Skeletal muscle satellite cell (primary cell): ENCODE measurements at regions not wholly inside any gene's neighbourhood (a gene's known extent, or its start where the extent isn't known, plus 50 kb on each side); places are given as distances from the start of the nearest gene placed in this dataset.
"Not testable (repeated sequence)": the region's sequence is repeated elsewhere in the genome, so short reads cannot be mapped to it uniquely, and the experiment has no call there.

Experiments
- H3K27me3 ChIP-seq: 2 replicates; pipeline ENCODE4 v1.7.0; 2013; ENCODE audit warnings: low read length; ENCODE audit not compliant: control insufficient read depth, insufficient read depth
- H3K36me3 ChIP-seq: 2 replicates; pipeline ENCODE4 v1.7.0; 2013; ENCODE audit warnings: mild to moderate bottlenecking, control low read depth, low read length; ENCODE audit not compliant: insufficient read depth
- H3K4me1 ChIP-seq: 2 replicates; pipeline ENCODE4 v1.7.0; 2013; ENCODE audit warnings: low read length; ENCODE audit not compliant: control insufficient read depth, insufficient read depth
- H3K4me2 ChIP-seq: 2 replicates; pipeline ENCODE4 v1.7.0; 2013; ENCODE audit warnings: mild to moderate bottlenecking, low read length
- H3K4me3 ChIP-seq: 2 replicates; pipeline ENCODE4 v1.7.0; 2013; ENCODE audit warnings: low read length
- H3K9ac ChIP-seq: 2 replicates; pipeline ENCODE4 v1.7.0; 2013; ENCODE audit warnings: mild to moderate bottlenecking, low read depth, low read length, moderate library complexity
- H3K9me3 ChIP-seq: replicated peaks from 2 replicates; pipeline ENCODE4 v1.7.0; 2013; ENCODE audit warnings: mild to moderate bottlenecking, control low read depth, low read length

DNA sequence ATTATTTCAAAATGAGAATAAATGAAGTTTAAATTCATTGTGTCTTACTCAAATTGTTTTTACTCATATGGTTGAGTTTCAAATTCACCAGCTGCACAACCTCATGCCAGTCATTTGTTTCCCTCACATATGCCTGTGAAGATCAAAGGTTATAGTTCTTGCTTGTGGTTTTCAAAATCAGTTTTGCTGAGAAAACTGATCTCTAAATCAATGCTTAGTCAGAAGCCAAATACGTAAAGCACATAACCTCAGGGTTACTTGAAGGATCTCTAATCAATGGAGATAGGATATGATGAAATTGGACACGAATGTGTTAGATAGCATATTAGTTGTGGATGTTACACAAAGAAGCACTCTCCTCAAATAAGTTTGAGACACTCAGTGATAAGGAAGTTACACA is 400.7 kb downstream of the CHL1 start:
- H3K4me3 ChIP-seq, H3K9me3 ChIP-seq, H3K9ac ChIP-seq, H3K36me3 ChIP-seq, H3K27me3 ChIP-seq, H3K4me2 ChIP-seq, H3K4me1 ChIP-seq: not testable (repeated sequence)

DNA sequence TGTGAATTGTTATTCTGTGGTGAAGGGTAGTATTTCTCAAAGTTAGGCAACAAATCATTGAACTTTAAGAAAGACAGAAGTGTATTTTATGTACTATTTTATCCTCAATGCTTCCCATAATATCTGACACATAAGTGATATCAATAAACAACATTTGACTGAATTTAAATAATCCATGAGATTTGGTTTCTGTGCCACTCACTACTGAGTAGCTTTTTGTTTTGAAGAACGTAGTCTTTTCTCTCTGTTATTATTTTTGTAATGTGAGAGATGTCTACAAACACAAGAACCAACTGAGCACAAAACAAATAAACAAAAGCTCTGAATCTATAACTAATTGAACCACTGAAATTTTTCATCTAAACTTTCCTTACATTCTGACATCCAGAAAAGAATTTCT is 401.2 kb downstream of the CHL1 start:
- not testable (repeated sequence) for H3K36me3 ChIP-seq, H3K4me2 ChIP-seq, H3K27me3 ChIP-seq, H3K9me3 ChIP-seq, H3K9ac ChIP-seq, H3K4me3 ChIP-seq, H3K4me1 ChIP-seq

DNA sequence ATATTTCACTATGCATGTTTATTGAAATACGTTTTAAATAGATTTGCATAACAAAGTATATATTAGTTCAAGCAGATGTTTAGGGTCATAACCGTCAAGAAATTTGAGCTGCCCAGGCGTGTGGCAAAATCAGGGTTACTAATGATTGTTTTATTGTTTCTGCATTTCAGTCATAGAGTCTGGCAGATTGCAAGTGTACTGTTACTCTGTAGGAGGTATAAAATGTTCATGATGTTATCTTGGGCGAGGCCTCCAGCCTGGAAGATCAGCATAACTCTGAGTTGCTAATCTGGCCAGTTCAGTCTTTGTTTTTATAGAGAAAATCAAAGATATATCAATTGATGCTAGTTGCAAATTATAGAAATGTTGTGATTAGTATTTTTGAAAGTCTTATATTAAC is 410.9 kb downstream of the CHL1 start:
- H3K4me3 ChIP-seq, H3K4me2 ChIP-seq, H3K36me3 ChIP-seq, H3K9ac ChIP-seq, H3K27me3 ChIP-seq, H3K9me3 ChIP-seq, H3K4me1 ChIP-seq: not testable (repeated sequence)

DNA sequence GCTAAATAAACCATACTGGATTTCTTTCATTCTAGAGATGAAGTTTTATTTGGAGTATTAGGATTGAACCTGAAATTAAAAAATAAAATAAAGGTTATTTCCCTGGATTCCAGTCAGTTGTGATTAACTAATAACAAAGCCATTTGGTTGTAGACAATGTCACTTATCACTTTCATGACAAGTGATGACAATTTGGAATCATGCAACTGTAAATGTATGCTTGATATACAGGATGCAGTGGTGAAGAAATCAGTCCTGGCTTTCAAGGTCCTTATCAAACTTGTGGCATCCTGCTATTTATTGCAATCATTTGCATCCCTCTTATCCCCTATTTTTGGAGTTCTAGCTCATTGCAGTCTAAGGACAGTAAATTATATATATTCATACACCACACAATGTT is 425.2 kb downstream of the CHL1 start:
- H3K4me2 ChIP-seq = no peak overlapping the region
- H3K9me3 ChIP-seq = peaks cover 3% of the 10 kb centered on the region
- no peak overlapping the region for H3K9ac ChIP-seq
- no peaks in the 10 kb centered on the region for H3K27me3 ChIP-seq
- no peaks in the 10 kb centered on the region for H3K36me3 ChIP-seq
- H3K4me3 ChIP-seq = no peak overlapping the region
- H3K4me1 ChIP-seq = no peaks in the 10 kb centered on the region

DNA sequence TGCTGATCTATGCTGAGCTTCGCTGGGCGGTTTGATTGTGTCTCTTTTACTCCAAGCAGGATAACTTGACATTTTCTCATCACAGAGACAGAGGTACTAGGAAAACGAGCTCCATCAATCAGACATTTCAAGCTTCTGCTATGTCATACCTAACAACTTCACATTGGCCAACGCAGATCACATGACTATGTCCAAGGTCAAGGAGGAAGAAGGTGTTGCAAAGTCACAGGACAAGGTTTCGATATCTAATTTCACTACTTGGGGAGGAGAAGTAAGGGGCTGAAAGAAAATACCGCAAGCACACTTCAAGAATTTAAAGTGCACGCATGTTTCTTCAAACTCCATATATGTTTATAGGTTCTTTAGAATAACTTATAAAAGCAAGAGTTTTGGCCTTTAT is 425.8 kb downstream of the CHL1 start:
- H3K27me3 ChIP-seq = no peaks in the 10 kb centered on the region
- H3K9me3 ChIP-seq = peaks cover 3% of the 10 kb centered on the region

DNA sequence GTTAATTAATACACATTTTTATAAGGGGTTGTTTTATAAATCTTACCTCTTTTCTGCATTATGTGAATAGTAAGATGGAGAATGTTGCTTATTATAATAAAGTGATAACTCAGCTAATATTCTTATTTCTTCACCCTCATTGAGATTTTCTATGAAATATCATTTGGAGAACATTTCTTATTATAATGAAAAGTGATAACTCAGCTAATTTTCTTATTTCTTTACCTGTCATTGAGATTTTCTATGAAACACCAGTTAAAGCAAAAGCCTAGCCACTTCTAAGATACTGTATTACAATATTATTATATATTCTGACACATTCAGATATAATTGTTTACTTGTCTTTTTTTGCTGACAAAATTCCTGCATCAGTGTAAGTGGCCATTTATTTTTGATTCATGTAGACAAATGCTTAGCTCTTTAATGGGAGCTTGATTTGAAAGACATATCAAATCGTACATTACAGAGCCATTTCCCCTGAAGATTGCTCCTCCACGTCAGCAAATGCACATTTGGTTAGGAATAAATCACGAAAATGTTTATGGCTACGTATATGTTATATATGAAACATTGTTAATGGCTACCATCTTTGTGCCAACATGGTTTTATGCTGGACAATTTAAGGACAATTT is 427.5 kb downstream of the CHL1 start:
- H3K36me3 ChIP-seq = no peaks in the 10 kb centered on the region
- H3K9me3 ChIP-seq = peaks cover 3% of the 10 kb centered on the region
- no peaks in the 10 kb centered on the region for H3K4me1 ChIP-seq
- H3K4me3 ChIP-seq = no peak overlapping the region
- no peak overlapping the region for H3K9ac ChIP-seq
- H3K27me3 ChIP-seq = no peaks in the 10 kb centered on the region
- no peak overlapping the region for H3K4me2 ChIP-seq

More for the DNA sequence above, 425.8 kb downstream of the CHL1 start:
- Histone ChIP-seq H3K4me2 (no peak overlapping the region), H3K9ac (no peak overlapping the region), H3K4me3 (no peak overlapping the region), H3K36me3 (no peaks in the 10 kb centered on the region), H3K4me1 (no peaks in the 10 kb centered on the region)

DNA sequence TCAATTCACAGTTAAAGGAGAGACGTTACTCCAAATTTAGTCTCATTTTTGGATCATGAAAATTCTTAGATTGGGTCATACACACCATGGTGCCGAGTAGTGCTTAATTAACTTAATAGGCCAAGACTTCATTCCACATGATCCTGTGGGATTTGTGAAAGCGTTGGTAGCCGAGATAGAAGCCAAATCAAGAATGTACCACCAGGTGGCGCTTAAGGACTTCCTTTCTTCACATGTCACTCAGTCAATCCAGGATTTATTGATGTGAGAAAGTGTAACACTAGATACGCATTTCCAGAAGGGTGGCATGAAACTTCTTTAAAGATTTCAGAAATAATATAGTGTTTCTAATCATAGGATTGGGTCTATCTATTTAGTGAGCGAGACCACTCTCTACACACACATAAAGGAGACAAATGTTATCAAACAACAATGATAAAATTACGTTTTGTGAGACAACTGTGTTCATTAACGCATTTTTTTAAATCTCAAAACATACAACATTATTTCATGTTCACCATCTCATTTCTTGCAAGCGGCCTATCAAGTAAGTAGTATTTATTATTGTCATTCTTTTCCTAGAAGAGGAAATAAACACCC is 436.1 kb downstream of the CHL1 start:
- Histone ChIP-seq H3K27me3 (no peaks in the 10 kb centered on the region), H3K9ac (no peak overlapping the region), H3K4me2 (no peak overlapping the region), H3K4me1 (no peaks in the 10 kb centered on the region), H3K4me3 (no peak overlapping the region), H3K36me3 (no peaks in the 10 kb centered on the region), H3K9me3 (peaks cover 5% of the 10 kb centered on the region)

DNA sequence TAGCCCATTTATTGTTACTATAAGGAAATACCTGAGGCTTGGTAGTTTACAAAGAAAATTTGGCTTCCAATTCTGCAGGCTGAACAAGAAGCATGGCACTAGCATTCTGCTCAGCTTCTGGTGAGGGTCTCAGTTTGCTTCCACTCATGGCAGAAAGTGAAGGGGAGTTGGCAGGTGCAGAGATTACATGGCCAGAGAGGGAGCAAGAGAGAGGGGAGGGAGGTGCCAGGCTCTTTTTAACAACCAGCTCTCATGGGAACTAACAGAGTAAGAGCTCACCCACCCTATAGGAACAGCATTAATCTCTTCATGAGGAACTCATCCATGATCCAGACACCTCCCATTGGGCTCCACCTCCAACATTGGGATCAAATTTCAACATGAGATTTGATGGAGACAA is 437.9 kb downstream of the CHL1 start:
- Histone ChIP-seq H3K9me3 (peaks cover 5% of the 10 kb centered on the region), H3K4me1 (no peaks in the 10 kb centered on the region), H3K4me3 (no peak overlapping the region), H3K27me3 (no peaks in the 10 kb centered on the region), H3K9ac (no peak overlapping the region), H3K4me2 (no peak overlapping the region), H3K36me3 (no peaks in the 10 kb centered on the region)

DNA sequence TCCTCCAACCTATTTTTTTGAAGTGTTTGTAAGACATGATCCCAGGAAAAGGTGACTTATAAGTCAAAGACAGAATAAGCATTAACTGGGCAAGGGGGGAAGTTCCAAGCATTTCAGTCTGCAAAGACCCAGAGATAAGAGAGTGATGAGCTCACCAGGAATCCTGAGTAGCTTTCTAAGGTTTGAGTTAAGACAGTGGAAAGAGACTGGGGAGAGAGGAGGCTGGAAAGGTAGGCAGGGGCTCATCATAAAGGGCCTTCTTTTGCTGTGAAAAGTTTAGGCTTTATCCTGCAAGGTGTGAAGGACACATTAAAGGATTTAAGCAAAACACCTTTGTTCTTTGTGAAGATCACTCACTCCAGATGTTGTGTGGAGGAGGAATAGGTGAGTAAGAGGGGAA is 438.8 kb downstream of the CHL1 start:
- Histone ChIP-seq H3K4me3 (no peak overlapping the region), H3K9me3 (peaks cover 5% of the 10 kb centered on the region), H3K27me3 (no peaks in the 10 kb centered on the region), H3K4me1 (no peaks in the 10 kb centered on the region), H3K4me2 (no peak overlapping the region), H3K9ac (no peak overlapping the region), H3K36me3 (no peaks in the 10 kb centered on the region)

DNA sequence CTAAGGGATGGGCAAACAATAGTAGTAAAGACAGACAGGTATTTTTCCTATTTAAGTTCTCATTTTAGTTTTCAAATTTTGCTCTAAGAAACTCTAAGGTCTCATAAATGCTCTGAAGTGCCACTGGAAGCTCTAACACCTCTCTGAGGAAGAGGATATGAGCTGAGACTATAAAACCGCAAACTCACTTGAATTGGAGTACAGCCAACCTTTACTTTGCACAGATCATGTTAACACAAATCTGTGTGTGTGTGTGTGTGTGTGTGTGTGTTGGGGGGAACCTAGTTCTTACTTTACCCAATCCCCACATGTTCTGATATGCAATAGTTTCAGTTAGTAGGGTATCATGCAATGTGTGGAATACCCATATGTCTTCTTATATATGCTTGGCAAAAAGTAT is 446.8 kb downstream of the CHL1 start:
- Histone ChIP-seq H3K36me3 (no peaks in the 10 kb centered on the region), H3K9ac (no peak overlapping the region), H3K9me3 (no peaks in the 10 kb centered on the region), H3K4me1 (no peaks in the 10 kb centered on the region), H3K27me3 (no peaks in the 10 kb centered on the region), H3K4me3 (no peak overlapping the region), H3K4me2 (no peak overlapping the region)

DNA sequence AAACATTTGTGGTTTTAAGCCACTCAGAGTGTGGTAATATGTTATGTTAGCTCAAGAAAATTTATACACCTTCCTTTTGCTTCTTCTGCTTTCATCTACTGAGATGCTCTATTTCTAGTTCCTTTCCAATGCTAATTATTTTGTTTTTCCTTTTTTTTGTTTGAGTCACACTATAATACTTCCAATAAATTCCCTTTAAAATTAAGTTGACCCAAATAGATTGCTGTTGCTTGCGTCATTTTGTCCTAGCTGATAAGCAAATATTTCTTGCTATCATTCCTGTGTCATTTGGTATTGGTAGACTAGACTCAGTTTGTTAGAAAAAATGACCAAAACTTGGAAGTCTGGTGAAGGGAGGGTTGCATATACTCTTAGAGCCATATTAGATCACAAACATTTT is 437.0 kb upstream of the CNTN6 start:
- Histone ChIP-seq H3K36me3 (no peaks in the 10 kb centered on the region), H3K27me3 (no peaks in the 10 kb centered on the region), H3K9me3 (no peaks in the 10 kb centered on the region), H3K4me3 (no peak overlapping the region), H3K4me2 (no peak overlapping the region), H3K9ac (no peak overlapping the region), H3K4me1 (no peaks in the 10 kb centered on the region)

DNA sequence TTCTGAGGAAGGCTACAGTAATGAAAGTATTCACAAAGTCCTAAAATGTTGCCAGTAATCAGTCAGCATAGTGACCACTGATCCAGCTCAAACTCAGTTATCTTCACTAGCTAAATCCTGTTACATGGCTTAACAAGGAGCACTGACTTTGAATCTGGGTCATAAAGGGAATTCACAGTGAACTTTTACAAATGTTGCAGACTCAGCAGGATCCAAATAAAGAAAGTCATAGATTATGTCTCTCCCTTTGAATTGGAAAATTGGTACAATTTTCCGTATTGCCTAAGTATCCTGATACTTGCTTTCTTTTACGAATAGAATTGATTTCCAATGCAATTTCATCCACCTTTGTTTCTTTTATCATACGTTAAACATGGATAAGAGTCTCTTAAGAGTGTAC is 431.5 kb upstream of the CNTN6 start:
- H3K4me3 ChIP-seq = no peak overlapping the region
- H3K36me3 ChIP-seq = no peaks in the 10 kb centered on the region
- H3K4me1 ChIP-seq = no peaks in the 10 kb centered on the region
- no peaks in the 10 kb centered on the region for H3K27me3 ChIP-seq
- no peaks in the 10 kb centered on the region for H3K9me3 ChIP-seq
- H3K4me2 ChIP-seq = no peak overlapping the region
- H3K9ac ChIP-seq = no peak overlapping the region
